NCI-H2171 treated with DMSO at 0.1 percent for 48 hours (cell line): ENCODE measurements at regions not wholly inside any gene's neighbourhood (a gene's known extent, or its start where the extent isn't known, plus 50 kb on each side); places are given as distances from the start of the nearest gene placed in this dataset.
A peak's percentile ranks its signal among the peaks of the same experiment; 100 is the strongest.

Source experiments
- DNase-seq: peaks from one replicate; lab custom pipeline; 2025; lab: John Stamatoyannopoulos, UW

DNA sequence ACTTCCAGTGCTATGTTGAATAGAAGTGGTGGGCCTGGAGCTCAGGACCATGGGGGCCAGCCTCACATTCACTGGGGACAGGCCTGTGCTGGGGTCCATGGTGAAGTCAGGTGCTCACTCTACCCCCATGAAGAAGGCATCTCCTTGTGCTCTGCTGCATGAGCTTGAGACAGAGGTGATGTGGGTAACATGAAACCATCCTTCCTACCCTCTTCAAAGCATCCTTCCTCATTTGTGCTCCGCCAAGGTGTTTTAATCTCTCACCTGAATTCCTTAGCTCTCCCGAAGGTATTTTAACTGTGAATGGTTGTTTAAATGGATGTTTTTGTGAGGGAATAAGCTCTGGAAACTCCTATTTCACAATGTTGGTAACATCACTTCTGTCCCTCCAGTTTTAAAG, 209.6 kb upstream of the PCSK2 start:
- DNase-seq, result no peak

DNA sequence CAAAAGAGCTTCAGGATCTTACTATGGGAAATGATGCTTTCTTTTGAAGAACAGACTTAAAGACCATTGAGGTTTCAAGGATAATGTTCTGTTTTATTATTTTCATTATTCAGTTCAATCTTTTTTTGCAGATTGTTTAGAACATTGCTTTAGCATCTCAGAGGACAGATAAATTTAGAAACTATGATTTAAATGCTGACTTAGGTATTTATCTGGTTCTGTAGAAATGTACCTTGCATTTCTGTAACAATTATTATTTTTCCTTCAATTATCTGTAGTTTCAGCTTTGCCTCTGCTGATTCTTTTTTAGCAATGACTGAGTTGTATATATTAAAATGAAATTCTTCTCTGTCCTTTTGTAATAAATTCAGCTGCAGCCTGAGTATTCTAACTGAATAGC, 205.4 kb upstream of the PCSK2 start:
- no peak for DNase-seq

DNA sequence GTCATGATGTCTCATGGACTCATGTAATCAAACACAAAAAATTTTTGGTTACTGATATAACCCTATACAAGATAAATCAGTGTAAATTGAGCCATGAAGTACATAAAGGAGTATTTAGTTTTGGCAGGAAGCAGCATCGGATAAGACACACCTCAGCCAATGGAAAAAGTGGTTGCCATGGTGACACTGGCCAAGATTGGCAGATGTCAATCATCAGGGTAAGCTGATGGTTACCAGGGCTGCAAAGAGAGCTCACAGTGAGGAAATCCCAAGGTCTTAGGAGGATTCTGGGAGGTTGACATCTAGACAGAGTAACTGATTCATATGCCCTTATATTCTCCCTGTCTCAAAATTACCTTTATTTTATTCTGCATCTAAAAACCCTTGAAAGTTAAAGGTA, 203.8 kb upstream of the PCSK2 start:
- DNase-seq, result no peak

DNA sequence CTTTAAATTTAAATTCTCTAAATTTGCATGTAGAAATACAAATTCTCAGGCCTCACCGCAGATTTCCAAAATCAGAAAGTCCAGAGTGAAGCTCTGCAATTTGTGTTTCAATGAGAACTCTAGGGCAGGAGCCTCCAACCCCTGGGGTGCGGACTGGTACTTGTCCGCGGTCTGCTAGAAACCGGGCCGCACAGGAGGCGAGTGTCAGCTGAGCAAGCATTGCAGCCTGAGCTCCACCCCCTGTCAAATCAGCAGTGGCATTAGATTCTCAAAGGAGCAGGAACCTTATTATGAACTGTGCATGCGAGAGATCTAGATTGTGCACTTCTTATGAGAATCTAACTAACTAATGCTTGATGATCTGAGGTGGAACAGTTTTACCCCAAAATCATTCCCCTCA, 203.0 kb upstream of the PCSK2 start:
- DNase-seq, result no peak

DNA sequence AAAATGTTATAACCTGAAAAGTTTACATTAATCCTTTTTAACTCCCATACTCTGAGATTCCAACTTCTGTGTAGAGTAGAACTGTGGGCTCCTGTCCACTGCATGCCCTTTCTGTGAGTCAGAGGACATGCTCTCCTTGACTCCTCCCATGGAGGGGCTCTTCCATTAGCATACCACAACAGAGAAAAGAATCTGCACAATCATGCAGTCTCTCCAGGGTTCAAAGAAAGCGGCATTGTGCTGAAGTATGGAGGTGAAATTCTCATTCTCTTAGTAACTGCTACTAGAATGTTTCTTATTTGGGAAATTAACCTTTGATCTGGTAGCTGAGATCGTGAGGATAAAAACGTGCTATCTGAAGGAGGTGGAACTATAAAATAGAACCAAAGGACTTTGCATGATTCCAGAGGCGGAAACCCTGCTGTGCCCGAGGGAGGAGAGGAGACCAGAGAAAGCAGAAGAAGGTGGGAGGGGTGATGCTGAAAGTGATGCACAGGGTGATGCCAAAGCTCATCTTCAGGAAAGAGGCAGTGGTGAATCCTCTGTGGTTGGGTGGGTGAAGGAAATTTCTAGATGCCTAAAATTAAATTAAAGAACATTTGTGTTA, 202.2 kb upstream of the PCSK2 start:
- no peak for DNase-seq

DNA sequence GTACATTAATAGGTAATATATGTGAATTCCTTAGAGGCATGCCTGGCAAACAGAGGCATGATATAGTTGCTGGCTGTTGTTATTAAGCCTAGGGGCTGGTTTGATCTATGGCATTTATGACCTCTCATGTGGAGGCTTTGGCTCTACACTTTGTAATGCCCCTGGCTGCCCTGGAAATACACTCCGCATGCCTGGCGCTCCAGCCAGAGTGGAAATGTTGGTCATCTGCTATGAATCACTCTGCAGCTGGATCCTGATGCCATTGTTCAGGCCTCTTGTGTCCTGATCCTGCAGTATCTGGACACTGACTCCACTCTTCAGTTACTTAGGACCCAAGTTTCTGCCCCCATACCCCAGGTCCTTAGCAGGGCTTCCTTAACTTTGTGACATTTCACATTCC, 200.5 kb upstream of the PCSK2 start:
- no peak for DNase-seq

DNA sequence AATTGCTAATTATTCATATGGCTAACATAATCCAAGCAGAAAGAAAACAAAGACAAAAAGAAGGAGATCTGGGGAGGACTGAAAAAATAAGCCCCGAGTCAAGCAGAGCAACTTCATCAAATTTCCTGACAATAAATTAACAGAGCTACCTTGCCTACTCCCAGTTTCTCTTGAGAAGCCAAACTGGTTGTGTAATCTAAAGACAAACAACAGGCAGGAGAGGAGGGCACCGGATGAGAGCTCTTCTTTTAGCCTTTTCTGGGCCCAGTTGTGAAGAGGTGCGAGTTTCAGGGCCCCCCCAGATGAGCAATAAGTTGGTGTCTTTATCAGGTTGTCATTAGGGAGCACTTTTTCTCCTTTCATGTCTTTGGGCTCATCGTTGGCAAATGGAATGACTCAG, 197.1 kb upstream of the PCSK2 start:
- DNase-seq, result no peak

DNA sequence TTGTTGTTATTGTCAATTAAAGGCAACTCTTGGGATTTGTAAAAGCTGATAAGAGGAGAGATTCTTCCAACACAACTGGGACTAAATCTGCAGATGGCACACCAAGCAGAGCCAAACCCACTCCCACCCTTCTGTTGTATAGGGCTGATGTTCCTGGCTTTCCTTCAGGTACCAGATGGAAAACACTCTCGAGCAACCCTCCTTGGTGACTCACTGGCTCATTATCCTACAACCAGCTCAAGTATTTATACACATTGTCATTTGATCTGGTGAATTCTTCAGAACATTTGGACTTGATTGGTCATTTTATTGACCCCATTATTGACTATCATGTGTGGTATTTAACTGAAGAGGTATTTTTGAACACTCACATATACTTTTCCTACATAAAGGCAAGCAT, 190.3 kb upstream of the PCSK2 start:
- peak; percentile 94 for DNase-seq

DNA sequence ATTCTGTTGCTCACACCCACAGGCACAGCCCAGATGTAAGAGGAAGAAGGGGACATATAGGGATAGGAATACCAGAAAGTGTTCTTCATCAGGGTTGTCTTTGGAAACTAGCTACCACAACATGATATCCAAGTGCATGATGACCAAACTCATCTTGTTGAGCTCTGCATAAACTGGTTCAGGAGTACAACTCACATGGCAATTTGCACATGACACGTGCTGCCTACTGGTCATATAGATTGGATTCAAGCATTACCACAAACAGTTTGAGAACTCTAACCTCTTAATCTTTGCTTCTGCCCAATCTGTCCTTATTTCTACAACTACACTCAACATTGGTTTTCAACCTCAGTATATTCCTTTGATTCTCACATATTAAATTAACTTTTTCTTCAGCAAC, 184.7 kb upstream of the PCSK2 start:
- no peak for DNase-seq

DNA sequence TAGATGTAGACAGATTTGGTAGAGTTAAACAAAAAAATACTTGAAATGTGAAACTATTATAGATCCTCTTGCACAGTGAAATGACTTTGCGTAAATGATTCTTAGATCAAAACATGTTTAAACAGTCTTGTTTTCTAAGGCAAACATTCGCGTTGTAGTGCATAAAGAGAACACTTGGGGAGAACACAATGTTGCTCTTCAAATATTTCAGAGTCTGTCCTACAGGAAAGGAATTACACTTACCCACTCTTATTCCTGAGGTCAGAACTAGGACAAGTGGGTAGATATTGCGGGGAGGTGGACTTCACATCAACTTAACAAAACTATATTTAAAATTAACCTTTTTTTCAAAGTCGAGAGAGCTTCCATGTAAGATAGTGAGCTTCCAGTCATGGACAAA, 183.5 kb upstream of the PCSK2 start:
- no peak for DNase-seq

DNA sequence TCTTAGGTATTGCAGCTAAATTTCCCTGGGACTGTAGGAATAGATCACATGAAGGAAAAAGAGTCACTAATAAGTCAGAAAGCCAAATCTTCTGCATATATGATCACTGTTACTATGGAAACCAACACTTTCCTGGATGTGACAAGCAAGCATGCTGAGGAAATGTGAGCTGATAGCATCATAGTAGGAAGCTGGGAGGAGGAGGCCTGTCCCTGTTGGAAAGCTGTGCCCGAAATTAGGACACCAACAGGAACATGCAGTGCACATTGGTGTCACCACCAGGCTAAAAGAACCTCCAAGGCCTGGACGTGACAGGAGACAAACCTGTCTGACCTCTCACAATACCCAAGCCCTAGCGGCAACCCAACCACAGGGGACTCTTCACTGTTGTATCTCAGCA, 181.9 kb upstream of the PCSK2 start:
- peak; percentile 13 for DNase-seq

DNA sequence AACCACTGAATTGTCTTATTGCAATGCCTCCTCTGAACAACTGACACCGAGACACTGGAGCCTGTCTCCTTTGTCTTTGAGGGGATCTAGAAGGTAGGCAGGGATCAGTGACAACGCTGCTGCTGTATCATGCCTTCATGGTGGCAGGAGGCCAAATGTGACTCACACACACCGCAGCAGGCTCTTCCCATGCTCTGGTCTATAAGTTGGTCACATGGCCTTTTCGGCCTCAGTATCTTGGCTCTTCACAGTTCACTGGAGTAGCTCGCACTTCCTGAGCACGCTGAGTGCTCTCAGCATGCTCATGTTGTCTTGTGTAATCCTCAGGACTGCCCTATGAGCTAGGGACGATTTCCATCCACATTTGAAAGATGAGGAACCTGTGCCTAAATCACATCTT, 167.4 kb upstream of the PCSK2 start:
- peak; percentile 28 for DNase-seq

DNA sequence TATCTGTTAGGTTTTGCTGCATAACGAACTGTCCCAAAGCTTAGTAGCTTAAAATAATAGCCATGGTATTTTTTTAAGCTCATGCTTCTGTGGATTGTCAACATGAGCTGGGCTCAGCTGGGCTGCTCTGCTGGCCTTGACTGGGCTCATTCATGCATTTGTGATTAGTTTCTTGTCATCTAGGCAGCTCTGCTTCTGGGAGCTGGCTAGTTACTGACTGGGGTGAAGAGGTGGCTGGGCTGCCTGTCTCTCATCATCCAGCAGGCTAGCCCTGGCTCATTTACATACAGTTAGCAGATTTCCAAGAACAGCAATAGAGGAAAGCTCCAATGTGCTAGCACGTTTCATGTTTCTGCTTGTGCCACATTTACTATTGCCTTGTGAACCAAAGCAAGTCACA, 165.1 kb upstream of the PCSK2 start:
- DNase-seq, result no peak

DNA sequence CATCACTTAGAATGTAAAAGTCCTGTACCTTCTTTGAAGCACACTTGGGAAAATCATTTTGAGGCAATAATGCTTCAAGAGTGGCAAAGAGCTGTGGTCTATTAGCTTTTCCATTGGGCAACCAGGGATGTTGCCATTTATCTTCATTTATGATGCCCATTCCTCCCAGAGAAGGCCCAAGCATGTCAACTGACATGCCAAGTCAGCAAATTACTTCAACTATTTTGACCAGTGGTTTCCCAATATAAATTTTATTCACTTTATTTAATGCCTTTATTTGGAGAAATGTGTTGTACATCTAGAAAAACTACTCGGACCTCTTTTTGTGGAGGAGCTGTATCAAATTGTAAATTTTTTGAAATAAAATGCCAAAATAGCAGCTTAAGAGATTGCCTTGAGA, 164.1 kb upstream of the PCSK2 start:
- no peak for DNase-seq

DNA sequence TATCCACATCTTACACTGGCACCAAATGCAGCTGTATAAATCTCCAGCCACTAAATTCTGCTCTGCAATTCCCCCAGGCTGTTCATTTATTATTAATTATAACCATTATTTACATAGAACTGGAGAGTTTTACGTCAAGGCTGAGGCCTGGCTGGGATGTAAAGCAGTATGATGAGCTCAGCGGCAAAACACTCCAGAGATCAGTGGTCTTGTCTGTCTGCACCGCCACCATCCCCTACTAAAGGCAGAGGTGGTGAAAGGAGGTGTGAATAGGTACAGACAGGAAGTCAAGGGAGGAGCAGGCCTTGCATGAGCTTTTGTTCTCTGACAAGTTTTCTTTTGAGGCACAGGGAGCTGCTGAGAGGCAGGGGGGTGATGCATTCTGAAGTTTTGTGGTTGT, 159.9 kb upstream of the PCSK2 start:
- no peak for DNase-seq

DNA sequence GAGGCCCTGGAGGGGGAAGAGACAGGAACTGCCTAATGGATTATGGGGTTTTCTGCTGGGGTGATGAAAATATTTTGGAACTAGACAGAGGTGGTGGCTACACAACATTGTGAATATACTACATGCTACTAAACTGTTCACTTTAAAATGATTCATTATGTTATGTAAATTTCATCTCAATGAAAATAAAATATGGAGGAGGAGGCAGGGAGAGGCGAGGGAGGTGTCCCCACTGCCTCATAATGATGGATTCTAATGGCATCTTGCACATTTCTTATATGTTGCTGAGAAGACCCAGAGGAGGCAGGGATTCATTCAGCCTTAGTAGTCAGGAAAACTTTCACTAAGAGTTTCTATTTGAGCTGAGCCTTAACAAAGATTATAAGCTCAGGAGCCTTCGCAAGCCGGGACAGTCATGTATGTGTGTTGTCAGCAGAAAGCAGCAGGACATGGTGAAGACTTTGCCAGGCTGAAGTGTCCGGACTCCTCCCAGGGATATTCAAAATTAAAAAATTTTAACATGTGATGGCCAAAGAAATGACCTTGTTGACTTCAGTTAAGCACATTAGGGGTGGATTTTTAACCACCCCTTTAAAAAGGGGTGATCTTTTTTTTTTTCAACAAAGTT, 158.6 kb upstream of the PCSK2 start:
- DNase-seq, result no peak

DNA sequence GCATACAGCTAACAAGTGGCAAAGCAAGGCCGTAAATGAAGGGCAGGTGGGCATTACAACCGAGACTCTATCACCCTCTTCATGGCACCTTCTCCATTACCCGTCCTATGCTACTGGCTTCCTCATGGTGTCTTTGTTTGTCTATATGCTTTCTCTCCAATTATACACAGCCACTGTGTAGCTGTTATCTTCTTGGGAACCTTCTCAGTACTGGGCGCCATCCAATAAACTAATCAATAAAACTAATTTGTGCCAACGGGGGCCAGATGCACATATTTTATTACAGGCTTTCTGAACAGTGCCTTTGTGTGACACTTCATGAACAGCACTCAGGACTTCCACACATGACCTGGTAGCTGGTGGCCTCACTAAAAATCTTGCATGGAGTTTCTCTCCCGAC, 149.8 kb upstream of the PCSK2 start:
- no peak for DNase-seq

DNA sequence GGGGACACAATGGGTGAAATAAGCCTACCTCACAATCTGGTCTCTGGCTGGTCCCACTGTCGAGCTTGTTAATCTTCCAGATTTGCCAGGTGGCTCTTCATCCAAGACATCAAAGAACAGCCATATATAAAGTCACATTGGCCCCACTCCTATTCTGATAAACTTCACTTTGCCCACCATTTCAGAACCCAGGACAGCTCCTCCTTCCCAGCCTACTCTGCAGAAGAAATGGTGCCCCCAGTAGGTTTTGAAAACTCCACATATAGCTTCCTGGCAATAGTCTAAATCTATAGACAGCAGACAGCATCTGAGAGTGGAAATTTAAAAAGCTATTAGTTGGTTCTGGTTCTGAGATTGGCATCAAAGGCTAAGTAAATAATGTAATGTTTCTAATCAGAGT, 143.1 kb upstream of the PCSK2 start:
- no peak for DNase-seq

DNA sequence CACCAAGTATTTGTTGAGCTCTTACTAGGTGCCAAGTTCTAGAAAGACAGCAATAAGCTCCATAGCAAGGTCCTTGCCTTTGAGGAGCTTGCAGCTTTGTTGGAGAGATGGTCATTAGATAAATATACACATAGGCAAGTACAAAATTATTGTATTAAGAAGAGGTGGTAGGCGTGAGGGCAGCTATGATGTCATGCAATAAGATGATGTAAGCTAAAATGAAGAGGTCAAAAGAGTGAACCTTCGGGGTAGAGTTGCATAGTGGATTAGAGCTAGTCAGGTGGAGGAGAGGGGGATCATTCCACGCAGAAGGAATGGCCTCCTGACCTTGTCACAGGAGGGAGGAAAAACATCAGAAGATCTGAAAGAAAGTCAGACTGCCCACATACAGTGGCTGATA, 141.9 kb upstream of the PCSK2 start:
- no peak for DNase-seq

DNA sequence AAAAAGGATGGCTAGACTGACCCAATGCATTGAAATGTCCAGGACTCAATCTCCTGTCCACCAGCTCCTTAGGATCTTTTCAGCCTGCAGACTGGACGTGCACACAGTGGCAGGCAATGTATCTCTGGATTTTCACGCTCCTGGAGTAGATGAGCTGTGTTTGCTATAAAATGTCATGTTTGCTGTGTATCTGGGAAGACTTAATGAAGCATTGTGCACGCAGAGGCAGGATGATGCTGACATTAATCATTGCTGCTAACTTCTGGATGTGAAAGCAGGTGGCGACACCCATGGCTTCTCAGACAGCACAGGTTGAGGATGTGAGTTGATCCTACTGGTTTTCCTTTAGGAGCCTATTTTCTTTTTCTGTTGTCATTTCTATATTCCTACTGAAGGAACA, 133.1 kb upstream of the PCSK2 start:
- no peak for DNase-seq

DNA sequence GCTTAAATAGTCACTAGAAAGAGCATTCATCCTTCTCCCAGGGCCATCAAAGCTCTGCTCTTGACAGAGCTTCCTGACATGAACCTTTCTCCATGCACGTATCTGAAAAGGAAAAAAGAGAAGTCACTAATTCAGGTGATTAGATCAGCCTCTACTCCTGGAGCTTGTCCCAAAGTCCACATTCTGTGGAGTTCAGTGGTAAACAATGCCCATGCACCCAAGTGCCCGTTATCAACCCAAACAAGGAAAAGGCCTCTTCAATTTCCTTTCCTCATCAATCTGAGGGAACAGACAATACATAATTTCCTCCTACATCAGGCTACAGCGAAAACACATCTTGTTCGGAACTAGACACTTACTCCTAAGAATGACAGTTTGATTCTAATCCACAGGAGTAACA, 129.2 kb upstream of the PCSK2 start:
- DNase-seq, result no peak

DNA sequence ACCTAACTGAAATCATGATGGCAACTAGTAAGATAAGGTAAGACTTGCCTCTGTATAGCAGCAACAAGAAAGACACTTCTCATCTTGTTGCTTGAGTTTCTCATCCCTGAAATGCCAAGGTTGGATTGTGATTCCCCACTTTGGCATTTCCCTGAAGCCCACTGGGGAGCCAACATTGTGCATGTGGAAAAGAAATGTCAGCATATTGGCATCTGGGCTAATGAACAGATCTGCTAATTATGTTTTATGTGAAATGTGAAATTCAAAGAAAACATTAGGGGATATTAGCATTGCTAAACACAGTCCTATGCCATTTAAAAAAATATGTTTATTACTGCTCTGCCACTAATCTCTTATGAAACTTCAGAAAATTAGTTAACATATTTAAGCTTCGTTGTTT, 126.3 kb upstream of the PCSK2 start:
- no peak for DNase-seq

DNA sequence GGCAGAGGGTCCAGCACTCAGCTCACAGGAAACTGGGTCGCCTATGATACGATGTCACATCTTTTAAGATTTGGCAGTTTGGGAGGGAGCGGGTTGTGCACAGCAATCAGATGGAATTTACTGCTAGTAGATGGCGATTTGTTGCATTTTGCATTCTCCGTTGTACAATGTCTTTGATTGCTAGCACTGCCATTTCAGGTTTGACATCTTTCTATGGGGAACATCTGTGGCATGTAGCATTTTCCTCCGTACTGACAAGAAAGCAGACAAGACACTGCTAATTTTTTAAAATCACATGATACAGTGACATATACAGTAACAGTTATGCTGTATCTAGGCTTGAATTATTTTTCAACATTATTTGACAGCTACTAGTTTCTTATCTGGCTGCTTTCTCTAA, 119.7 kb upstream of the PCSK2 start:
- no peak for DNase-seq

DNA sequence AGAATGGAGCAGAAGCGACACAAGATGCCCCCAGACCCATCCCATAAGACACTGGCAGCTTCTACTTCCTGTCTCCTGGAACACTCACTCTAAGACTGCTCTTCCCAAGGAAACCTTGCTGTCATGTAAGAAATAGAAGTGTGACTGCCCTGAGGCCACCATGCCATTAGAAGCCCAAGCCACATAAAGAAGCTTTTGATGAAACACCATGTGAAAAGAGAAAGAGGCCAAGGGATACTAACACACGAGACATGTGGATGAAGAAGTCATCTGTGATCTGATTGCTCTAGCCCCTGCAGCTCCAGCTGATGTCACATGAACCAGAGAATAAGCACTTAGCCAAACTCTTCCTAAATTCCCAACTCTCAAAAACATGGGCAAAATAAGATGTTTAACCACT, 117.9 kb upstream of the PCSK2 start:
- no peak for DNase-seq

DNA sequence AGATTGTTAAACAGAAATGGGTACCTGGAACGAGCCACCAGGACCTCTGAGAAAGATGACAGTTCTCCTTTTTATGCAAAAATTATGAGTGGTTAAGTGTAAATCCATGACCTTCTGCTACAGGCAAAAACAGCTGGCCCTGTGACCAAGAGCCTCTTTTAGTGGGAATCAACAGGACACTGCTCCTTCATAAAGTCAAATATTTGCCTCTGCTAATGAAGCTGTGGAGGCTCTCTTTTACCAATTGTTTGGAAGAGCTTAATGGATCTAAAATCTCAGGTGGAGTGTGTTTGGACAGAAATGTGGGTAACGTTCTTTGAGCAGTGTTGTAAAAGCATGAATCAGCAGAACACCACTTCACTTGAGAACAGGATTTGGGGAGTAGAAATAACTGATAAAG, 117.5 kb upstream of the PCSK2 start:
- DNase-seq, result no peak
